LoVo (cell line): ENCODE measurements at regions not wholly inside any gene's neighbourhood (a gene's known extent, or its start where the extent isn't known, plus 50 kb on each side); places are given as distances from the start of the nearest gene placed in this dataset.
"Not testable (repeated sequence)": the region's sequence is repeated elsewhere in the genome, so short reads cannot be mapped to it uniquely, and the experiment has no call there.

Experiments
- DNase-seq: peaks from one replicate; pipeline ENCODE4 v3.0.0-alpha.2; 2016; ENCODE audit warnings: low spot score

DNA sequence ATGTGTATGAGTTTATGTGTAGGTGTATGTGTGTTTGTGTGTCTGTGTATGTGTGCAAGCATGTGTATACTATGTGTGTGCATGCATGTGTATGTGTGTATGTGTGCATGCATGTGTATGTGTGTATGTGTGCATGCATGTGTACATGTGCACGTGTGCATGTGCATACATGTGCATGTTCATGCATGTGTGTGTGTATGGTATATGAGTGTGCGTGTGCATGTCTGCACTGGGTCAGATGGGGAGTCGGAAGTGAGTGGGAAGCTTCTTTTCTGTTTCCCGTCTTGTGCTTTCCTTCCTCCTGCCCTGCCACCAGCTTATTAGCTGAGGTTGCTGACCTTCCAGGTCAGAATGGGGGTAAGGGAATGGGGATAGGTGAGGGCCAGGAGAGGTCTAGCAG is 174.7 kb downstream of the MAP2K4 start:
- DNase-seq: no peak

DNA sequence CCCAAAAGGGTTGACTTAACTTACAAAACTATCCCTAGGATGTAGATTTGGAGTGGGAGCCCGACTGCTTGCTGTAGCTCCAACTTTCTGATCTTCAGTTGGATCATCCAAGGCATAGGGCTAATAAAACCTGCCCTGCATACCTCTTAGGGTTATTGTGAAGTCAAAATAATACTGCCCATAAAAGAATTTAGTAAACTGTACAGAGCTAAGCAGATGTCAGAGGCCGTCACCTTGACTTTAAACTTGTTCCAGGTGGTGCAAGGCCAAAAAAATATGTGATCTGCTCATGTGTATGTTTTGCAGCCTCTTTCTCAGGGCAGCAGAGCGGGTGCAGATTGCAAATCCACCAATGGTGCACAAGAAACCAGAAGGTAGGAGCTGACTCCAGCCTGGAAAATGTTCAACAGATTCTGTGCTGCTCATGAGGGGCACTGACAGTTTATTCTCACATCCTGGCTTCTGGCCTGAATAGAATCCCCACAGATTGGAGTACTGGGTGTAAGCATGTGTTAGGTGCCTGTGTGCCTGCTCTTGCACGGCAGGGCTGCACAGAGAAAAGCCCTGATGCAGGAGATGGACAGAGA is 180.7 kb downstream of the MAP2K4 start:
- no peak for DNase-seq

DNA sequence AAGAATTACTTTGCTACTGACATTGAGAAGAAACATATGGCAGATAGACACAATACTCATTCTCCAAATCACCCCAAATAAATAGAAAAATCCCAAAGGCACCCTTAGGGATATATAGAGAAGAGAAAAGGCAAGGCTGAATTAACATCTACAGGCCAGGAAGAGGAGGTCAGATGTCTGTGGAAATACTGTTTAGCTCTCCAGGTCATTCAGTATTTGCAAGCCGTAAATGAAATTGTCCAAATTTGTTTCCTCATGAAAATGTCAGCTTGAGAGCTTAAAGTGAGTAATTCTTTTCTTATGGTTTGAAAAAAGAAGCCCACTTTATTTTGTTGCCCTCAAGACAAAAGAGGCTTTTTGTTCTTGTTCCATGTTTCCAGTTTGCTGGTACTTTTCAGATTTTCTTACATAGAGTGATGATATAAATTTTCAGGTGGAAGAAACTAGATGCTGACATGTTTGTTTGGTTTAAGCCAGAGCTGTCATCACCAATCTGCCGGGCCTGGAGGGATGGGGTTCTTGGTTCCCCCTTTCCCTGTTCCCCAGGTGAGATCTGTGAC is 189.0 kb downstream of the MAP2K4 start:
- DNase-seq: no peak

DNA sequence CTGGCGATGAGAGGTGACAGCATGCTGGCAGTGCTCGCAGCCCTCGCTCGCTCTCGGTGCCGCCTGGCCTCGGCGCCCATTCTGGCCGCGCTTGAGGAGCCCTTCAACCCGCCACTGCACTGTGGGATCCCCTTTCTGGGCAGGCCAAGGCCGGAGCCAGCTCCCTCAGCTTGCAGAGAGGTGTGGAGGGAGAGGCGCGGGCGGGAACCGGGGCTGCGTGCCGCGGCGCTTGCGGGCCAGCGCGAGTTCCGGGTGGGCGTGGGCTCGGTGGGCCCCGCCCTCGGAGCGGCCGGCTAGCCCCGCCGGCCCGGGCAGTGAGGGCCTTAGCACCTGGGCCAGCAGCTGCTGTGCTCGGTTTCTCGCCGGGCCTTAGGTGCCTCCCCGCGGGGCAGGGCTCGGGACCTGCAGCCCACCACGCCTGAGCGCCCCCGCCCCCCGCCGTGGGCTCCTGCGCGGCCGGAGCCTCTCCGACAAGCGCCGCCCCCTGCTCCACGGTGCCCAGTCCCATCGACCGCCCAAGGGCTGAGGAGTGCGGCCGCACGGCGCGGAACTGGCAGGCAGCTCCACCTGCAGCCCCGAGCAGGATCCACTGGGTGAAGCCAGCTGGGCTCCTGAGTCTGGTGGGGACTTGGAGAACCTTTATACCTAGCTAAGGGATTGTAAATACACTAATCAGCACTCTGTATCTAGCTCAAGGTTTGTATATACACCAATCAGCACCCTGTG is 200.2 kb downstream of the MAP2K4 start:
- not testable (repeated sequence) for DNase-seq

DNA sequence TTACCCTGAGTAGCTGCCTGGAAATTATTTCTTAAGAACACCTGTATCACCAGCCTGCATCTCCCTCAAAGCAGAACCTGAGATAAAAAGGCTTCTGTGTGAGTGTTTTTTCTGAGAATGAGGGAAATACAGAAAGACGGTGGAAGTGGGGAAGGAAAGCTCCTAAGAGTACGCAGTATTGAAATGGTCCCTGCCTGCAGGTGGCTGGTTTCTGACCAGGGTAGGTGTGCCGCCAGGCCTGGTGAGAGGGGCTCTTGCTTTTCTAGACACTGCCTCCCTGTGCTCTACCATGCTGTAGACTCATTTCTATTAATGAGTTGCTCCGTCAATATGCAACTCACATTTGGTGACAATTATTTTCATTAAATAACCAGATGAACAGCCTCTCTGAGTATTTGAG is 201.7 kb downstream of the MAP2K4 start:
- no peak for DNase-seq

DNA sequence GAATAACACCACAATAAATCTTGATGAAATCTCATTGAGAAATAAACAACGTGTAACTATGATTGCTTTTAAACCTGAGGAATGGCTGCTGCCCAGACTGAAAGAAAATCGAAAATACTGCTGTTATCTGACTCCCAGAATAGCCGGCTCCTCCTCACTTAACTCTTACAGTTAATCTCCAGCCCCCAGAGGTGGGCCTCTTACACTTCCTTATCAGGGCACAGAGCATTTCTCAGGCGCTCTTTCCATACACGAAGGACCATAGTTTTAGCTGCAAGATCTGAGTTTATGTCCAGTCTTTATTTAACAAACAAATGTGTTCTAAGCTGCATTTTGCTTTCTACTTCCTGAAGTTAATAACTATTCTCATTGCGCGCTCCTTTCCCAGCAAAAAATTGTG is 206.9 kb downstream of the MAP2K4 start:
- DNase-seq: no peak

DNA sequence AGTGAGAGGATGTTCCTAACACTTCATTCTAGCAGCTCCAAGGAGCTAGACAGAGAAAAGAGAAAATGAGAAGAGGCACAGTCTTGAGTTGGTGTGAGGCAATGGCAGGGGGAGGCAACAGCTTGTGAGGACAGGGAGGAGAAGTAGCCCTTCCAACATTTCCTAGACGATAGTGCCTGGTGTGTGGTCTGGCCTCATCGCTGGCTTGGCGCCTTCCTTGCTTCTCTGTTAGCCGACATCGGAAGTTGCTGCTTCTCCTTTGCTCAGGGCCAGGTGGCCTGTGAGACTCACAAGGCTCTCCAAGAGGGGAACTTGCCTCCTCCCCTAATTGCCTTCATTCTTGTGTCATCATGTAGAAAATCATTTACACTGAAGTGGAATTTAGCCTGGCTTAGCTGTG is 208.7 kb downstream of the MAP2K4 start:
- peak; percentile 12 for DNase-seq

DNA sequence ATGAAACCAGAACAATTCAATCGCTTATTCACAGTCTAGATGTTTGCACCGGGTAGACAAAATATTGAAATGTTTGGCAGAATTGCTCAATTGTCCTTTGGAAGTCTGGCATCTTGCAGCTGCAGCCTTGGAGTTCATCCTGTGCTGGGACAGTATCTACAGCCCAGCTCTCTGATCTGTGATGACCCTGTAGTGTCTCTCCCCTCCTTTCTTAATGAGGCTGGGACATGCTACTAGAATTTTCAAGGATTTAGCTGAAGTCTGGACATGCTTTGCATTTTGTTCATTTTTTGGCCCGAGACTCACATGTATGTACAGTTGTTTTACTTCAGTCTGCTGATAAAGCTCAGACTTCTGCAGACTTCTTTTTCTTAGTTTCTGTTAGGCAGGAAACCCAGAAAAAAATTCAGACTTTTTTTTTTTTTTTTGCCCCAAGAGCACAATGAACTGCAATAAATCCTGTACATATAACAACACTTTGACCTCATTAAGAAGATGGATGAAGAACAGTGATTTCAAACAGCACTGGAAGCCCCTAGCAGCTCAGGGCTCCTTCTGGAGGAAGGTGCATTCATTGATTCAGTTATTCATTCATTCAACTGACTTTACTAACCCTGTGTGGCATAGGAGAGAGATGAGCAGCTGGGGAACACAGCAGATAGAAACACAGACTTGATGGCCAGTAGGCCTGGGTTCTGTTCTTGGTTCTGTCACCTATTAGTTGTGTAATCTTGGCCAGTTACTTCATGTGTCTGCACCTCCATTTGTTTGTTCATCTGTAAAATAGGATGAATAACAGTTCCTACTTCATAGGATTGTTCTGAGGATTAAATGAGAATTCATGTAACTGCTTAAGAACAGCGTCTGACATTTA is 210.0 kb downstream of the MAP2K4 start:
- no peak for DNase-seq

DNA sequence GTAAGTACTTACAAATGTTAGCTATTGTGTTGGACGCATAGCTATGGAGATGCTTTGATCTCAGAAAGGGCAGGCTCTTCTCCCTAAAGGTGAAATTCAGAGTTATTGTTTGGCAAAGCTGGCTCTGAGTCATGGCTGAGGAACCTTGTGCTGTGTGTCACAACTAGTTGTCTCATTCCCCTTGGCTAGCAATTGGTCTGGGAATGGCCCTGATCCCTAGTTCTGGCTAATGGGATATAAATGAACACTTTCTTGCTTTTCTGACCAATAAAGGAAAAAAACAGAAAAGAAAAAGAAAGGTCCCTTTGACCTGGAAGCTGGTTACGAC is 210.6 kb downstream of the MAP2K4 start:
- DNase-seq: no peak

DNA sequence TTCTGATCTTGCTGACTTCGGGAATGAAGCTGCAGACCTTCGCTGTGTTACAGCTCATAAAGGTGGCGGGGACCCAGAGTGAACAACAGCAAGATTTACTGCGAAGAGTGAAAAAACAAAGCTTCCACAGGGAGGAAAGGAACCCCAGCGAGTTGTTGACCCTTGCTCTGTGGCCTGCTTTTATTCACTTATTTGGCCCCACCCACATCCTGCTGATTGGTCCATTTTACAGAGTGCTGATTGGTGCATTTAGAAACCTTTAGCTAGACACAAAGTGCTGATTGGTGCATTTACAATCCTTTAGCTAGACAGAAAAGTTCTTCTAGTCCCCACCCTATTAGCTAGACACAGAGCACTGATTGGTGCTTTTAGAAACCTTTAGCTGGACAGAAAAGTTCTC is 218.3 kb downstream of the MAP2K4 start:
- not testable (repeated sequence) for DNase-seq

DNA sequence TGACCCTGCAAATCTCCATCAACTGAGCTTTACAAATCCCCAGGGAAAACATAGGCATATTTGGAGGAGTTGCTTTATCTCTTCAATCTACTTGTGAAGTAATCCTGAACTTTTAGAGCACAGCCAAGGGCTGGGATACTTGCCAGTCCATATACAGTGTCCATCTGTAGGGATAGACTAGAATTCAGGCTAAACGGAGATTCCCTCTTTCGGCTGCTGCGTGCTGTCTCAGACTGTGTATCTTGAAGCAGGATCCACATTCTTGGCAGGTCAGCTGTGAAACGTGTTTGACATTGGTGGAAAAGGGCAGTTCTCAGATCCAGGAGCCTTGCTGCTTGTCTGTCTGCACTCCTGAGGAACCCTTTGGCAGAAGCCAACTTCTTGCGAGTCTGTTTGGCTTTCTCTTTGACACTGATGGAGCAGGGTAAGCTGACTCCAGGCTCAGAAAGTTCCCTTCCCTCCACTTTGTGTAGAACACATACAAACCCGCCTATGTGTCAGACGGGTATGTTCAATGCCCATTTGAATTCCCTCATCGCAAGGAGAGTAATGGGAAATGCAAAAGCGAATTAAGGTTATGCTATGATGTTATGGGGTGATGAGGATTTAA is 221.8 kb downstream of the MAP2K4 start:
- DNase-seq: no peak

DNA sequence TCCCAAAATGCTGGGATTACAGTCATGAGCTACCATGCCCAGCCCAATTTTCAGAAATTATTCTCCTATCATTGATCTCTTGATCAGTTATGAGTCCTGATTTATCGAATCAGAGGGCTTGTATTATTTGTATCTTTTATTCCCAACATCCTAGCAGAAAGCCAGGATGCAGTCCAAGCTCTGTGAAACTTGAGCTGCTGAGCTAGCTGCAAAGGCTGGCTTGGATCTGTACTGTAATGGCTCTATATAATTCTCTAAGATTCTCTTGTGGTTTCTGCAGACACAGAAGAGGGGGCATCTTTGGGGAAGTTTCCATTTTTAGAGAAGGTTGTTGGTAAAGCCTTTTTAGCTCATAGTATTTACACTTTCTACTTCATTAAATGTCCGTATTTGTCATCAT is 227.1 kb downstream of the MAP2K4 start:
- DNase-seq: no peak

DNA sequence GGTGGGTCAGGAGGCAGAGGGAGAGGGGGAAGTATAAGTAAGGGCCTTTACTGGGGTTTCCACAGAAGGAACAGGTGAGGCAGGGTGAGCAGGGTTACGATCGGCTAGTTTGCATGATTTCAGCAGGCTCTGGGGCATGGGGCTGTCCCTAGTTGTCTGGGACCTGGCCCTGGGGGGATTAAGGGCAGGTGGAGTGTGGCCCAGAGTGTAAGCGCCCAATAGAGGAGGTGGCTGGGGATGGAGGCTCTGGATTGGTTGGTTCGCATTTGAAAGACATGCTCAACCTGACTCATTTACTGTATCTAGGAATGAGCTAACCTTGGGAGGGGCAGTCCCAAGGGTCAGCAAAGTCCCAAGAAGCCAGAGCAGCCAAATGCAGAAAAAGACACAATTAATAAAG is 230.3 kb downstream of the MAP2K4 start:
- no peak for DNase-seq

DNA sequence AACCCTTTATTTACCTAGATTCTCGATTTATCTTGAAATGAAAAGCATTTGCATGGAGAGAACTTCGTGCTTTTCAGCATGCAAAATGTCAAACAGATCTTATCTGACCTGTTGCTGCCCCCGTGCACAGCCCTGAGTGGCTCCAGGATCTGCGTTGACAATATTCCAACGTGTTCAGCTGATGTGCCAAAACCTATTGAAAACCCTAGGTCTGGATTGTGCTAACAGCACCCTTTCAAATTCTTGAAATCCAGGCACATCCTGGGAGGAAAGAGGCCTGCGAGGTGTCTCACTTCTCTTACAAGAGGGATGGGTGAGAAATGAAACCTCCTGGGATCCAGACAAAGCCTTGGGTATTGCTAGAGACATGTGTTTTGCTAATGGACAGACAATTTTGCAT is 231.8 kb downstream of the MAP2K4 start:
- no peak for DNase-seq

DNA sequence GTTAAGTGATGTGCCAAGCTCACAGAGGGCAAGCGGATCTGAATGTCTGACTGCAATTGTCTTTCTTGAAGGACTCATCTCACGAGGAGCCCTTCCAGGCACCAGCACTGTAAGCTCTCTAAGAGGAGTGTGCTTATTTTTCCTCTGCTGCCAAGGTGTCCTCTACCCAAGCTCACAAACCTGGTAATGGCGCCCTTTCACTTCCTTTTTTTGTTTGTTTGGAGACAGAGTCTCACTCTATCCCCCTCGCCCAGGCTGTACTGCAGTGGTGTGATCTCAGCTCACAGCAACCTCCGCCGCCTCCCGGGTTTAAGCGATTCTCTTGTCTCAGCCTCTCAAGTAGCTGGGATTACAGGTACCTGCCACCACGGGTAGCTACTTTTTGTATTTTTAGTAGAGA is 233.8 kb downstream of the MAP2K4 start:
- DNase-seq: no peak

DNA sequence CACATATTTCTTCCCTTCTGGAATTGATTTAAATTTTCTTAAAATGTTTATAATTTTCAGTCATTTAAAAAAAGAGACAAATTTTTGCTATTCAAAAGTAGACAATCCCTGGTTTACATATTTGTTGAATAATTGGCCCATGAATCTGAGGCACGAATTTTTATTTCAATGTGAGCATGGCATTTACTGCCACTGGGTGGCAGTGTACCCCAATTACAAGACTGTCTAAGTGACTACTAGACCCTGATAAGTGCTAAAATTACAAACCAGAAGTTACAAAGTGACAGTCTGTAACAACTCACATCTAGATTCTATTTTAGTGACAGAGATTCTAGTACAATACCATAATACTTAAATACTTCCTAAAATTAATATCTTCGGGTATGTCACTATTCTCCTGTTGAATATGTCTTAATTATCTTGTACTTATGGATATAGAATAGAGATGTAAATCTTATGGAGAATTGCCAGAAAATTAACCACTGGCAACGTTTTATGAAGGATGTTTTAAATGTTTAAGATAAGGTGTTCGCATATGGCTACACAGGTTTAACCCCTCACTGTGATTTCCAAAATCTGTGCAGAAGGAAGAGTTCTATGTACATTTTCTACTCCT is 235.8 kb downstream of the MAP2K4 start:
- peak; percentile 44 for DNase-seq

DNA sequence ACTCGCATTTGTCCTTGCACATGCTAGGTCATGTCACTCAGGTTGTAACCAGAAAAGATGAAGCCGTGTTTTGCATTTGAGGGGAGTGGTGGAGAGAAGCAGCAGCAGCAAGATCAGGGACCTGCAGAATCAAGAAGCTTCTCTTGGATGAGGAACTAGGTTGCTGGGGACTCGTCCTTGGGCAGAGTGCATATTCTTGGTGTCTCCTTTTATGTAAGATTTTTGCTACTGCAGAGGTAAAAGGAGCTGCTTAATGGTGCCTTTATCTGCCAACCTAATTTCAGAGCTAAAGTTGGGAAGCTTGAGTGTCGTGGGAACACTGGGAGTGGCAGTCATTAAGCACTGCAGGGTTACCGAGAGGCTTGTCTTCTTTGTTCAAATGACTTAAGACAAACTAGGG is 236.5 kb downstream of the MAP2K4 start:
- DNase-seq: no peak

DNA sequence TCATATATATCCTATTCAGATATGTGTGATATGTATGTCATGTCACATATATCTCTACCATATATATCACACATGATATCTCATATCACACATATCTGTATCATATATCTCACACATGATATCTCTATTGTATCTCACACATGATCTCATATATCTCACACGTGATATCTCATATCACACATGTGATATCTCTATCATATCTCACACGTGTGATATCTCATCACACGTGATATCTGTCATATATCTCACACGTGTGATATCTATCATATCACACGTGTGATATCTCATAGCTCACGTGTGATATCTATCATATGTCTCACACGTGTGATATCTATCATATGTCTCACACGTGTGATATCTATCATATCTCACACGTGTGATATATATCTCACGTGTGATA is 240.7 kb downstream of the MAP2K4 start:
- DNase-seq: no peak

DNA sequence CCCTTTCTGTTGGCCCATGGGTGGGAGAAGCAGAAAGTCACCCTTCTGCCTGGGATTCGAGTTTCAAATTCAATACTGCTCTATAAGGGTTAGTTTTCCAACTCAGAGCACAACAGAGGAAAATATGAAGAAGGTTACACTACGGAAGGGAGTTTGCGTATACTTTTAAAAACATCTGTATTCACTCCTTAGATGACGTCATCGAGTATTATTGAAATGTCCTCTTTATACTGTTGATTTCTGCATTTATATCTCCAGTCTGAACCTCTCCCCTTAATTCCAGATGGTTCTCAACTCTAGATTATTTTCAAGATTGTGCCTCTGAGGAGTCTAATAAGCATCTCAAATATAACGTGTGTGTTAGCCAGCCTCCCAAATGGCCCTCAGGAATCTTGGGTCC is 249.1 kb downstream of the MAP2K4 start:
- no peak for DNase-seq

DNA sequence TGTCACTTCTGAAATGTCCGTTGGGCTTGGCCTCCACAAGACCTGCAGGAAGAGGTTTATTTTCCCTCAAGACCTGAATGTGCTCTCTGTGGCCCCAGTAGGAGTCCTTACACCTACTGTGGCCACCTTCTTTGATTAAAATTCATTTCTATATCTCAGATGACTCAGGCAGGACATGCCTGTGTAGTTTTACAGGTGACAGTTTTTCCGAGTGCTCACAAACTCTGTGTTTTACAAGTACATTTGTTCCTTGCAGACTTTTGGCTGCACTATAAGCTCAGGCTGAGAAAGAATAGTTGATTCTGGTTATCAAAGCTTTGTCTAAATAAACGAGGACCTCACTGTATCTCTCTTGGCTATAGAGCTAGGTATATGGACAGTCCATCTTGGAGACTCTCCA is 257.1 kb downstream of the MAP2K4 start:
- DNase-seq: no peak

DNA sequence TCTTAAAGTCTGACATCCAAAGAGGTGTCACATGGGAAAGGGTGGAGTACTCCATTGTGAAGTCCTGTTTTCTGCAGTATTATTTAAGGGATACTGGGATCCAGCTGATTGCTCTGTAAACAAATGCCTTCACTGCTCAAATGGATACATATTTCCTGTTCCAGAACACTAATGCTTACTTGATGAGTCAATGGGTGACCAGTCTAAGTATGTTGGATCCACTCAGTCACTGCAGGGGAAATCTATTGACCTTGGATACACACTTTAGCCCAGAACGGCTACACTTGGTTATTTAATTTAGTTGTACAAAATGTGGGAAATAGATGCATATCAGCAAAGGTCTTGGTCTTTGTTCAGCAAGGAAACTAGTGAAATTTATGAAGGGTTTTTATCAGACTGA is 261.4 kb downstream of the MAP2K4 start:
- no peak for DNase-seq

DNA sequence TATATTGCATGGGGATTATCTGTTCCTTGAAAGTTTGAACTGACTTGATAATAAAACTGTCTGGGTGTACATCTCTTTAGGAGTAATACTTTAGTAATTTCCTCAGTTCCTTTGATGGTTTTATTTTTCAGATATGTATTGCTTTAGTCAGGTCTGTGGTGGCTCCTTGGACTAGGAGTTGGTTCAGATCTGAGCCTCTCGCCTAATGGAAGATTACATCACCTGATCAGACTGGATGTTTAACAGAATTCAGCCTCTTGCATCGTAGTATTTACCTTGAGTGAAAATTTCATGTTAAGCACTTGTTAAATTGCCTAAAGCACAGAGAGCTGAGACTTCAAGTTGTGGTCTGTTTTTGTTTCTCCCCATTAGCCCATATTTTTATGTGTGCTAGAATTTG is 267.3 kb downstream of the MAP2K4 start:
- DNase-seq: no peak
